ENCODE measurements at regions not wholly inside any gene's neighbourhood (a gene's known extent, or its start where the extent isn't known, plus 50 kb on each side); places are given as distances from the start of the nearest gene placed in this dataset.

GRCh38 chr3:23086831-23087230, 116.3 kb upstream of the UBE2E2 start:
- H3K27ac Mint-ChIP-seq = no peak overlapping the region

GRCh38 chr3:23094412-23094811, 108.7 kb upstream of the UBE2E2 start:
- ChIA-PET CTCF (no interaction called here), POLR2A (no interaction called here)
- Mint-ChIP-seq H3K36me3 (ENCODE audit: low read depth) (no peaks in the 10 kb centered on the region), H3K9me3 (no peaks in the 10 kb centered on the region), H3K27me3 (no peaks in the 10 kb centered on the region), H3K4me3 (no peak overlapping the region), H3K27ac (no peak overlapping the region), H3K4me1 (ENCODE audit: low read depth) (no peaks in the 10 kb centered on the region)
- Histone ChIP-seq H3K27ac (ENCODE audit: low read depth in 1 of 2, low read length in 2 of 2) (no peak overlapping the region), H3K4me1 (ENCODE audit: insufficient read depth, low read length) (no peaks in the 10 kb centered on the region), H3K36me3 (ENCODE audit: insufficient read depth, low read length) (no peaks in the 10 kb centered on the region), H3K9me3 (ENCODE audit: control insufficient read depth in 1 of 2, insufficient read depth in 1 of 2, low read length in 2 of 2) (peaks cover 0 to 11% of the 10 kb centered on the region in 2 experiments), H3K4me3 (ENCODE audit: low read length) (no peak overlapping the region), H3K27me3 (ENCODE audit: control insufficient read depth in 1 of 2, insufficient read depth in 2 of 2, low read length in 2 of 2) (no peaks in the 10 kb centered on the region)
- DNase-seq = no peak
- intact Hi-C loops (cut with DNase I, micrococcal nuclease) = no loop called here
- TF ChIP-seq CTCF (IDR thresholded peaks at IDR 0.05) = no peak
- no peak for ATAC-seq (ENCODE audit: poor library complexity)

More at GRCh38 chr3:23086831-23087230, 116.3 kb upstream of the UBE2E2 start:
- no peaks in the 10 kb centered on the region for H3K4me1 ChIP-seq (ENCODE audit: insufficient read depth, low read length)
- intact Hi-C loops (cut with DNase I, micrococcal nuclease) = no loop called here
- no peaks in the 10 kb centered on the region for H3K27me3 Mint-ChIP-seq
- no peaks in the 10 kb centered on the region for H3K9me3 ChIP-seq (ENCODE audit: control insufficient read depth in 1 of 2, insufficient read depth in 1 of 2, low read length in 2 of 2)
- TF ChIP-seq CTCF (IDR thresholded peaks at IDR 0.05) = no peak
- POLR2A ChIA-PET = no interaction called here
- no peaks in the 10 kb centered on the region for H3K27me3 ChIP-seq (ENCODE audit: control insufficient read depth in 1 of 2, insufficient read depth in 2 of 2, low read length in 2 of 2)
- H3K4me3 ChIP-seq (ENCODE audit: low read length) = no peak overlapping the region
- no peak overlapping the region for H3K27ac ChIP-seq (ENCODE audit: low read depth in 1 of 2, low read length in 2 of 2)
- no peaks in the 10 kb centered on the region for H3K9me3 Mint-ChIP-seq
- no peak overlapping the region for H3K4me3 Mint-ChIP-seq
- no peaks in the 10 kb centered on the region for H3K4me1 Mint-ChIP-seq (ENCODE audit: low read depth)
- no peaks in the 10 kb centered on the region for H3K36me3 ChIP-seq (ENCODE audit: insufficient read depth, low read length)
- DNase-seq = no peak
- CTCF ChIA-PET = no interaction called here
- no peak for ATAC-seq (ENCODE audit: poor library complexity)
- no peaks in the 10 kb centered on the region for H3K36me3 Mint-ChIP-seq (ENCODE audit: low read depth)

- Mint-ChIP-seq H3K9me3 (no peaks in the 10 kb centered on the region), H3K36me3 (ENCODE audit: low read depth) (no peaks in the 10 kb centered on the region), H3K27me3 (no peaks in the 10 kb centered on the region), H3K4me3 (no peak overlapping the region), H3K4me1 (ENCODE audit: low read depth) (no peaks in the 10 kb centered on the region), H3K27ac (no peak overlapping the region)
- TF ChIP-seq CTCF (IDR thresholded peaks at IDR 0.05) = no peak
- no peaks in the 10 kb centered on the region for H3K27me3 ChIP-seq (ENCODE audit: control insufficient read depth in 1 of 2, insufficient read depth in 2 of 2, low read length in 2 of 2)
- H3K4me1 ChIP-seq (ENCODE audit: insufficient read depth, low read length) = no peaks in the 10 kb centered on the region
- ChIA-PET CTCF (no interaction called here), POLR2A (no interaction called here)
- no peaks in the 10 kb centered on the region for H3K36me3 ChIP-seq (ENCODE audit: insufficient read depth, low read length)
- intact Hi-C loops (cut with DNase I, micrococcal nuclease) = no loop called here
- ATAC-seq (ENCODE audit: poor library complexity) (no peak), DNase-seq (no peak)
- H3K9me3 ChIP-seq (ENCODE audit: control insufficient read depth in 1 of 2, insufficient read depth in 1 of 2, low read length in 2 of 2) = peaks cover 0 to 11% of the 10 kb centered on the region in 2 experiments
- H3K4me3 ChIP-seq (ENCODE audit: low read length) = no peak overlapping the region
- no peak overlapping the region for H3K27ac ChIP-seq (ENCODE audit: low read depth in 1 of 2, low read length in 2 of 2)
Observed at GRCh38 chr3:23094890-23095462, 108.2 kb upstream of the UBE2E2 start.

Measured in CD4-positive, alpha-beta T cell (primary cell).